Natural killer cell (primary cell): ENCODE measurements at regions not wholly inside any gene's neighbourhood (a gene's known extent, or its start where the extent isn't known, plus 50 kb on each side); places are given as distances from the start of the nearest gene placed in this dataset.

Experiments
- ATAC-seq, 3 donors: fragments of 150-1000 bp in 2 of 3; fragments of 200-7000 bp in 1 of 3; cut with Tn5 transposase; 1 replicate in 1 of 3; 2 replicates in 2 of 3; pipeline ENCODE4 v1.10.0; 2021; ENCODE audit warnings: mild to moderate bottlenecking in 2 of 3, moderate library complexity in 2 of 3
- DNase-seq, 2 donors: peaks; one replicate each; pipeline versions ENCODE4 v3.0.0 to v3.0.0-alpha.2; 2013 to 2021; ENCODE audit warnings: mixed read lengths in 1 of 2
- H3K27ac ChIP-seq: one replicate; pipeline ENCODE4 v1.5.1; 2013; ENCODE audit warnings: mild to moderate bottlenecking, low read length
- H3K27me3 ChIP-seq: one replicate; pipeline ENCODE4 v1.6.1; 2013; ENCODE audit warnings: low read length; ENCODE audit not compliant: control insufficient read depth, insufficient read depth
- H3K36me3 ChIP-seq: one replicate; pipeline ENCODE4 v1.6.1; 2013; ENCODE audit warnings: low read length; ENCODE audit not compliant: control insufficient read depth, insufficient read depth
- H3K4me1 ChIP-seq: one replicate; pipeline ENCODE4 v1.6.1; 2013; ENCODE audit warnings: low read length; ENCODE audit not compliant: control insufficient read depth, insufficient read depth
- H3K4me3 ChIP-seq: one replicate; pipeline ENCODE4 v1.5.1; 2013; ENCODE audit warnings: low read length
- H3K9me3 ChIP-seq: one replicate; pipeline ENCODE4 v1.6.1; 2013; ENCODE audit warnings: low read length; ENCODE audit not compliant: control insufficient read depth, insufficient read depth
- H3K27ac Mint-ChIP-seq, 2 donors: one replicate each; pipeline ENCODE4 v1.8.0; 2022; ENCODE audit warnings: mild to moderate bottlenecking in 2 of 2, mixed read lengths in 2 of 2, moderate library complexity in 1 of 2
- H3K27me3 Mint-ChIP-seq, 2 donors: one replicate each; pipeline ENCODE4 v1.8.0; 2022; ENCODE audit warnings: low read depth in 2 of 2, mixed read lengths in 2 of 2
- H3K36me3 Mint-ChIP-seq: one replicate; pipeline ENCODE4 v1.8.0; 2022; ENCODE audit warnings: mixed read lengths
- H3K4me1 Mint-ChIP-seq, 2 donors: one replicate each; pipeline ENCODE4 v1.8.0; 2022; ENCODE audit warnings: mixed read lengths in 2 of 2
- H3K4me3 Mint-ChIP-seq: one replicate; pipeline ENCODE4 v1.8.0; 2022; ENCODE audit warnings: mild to moderate bottlenecking, moderate library complexity, mixed read lengths
- H3K9me3 Mint-ChIP-seq, 2 donors: one replicate each; pipeline ENCODE4 v1.8.0; 2022; ENCODE audit warnings: mixed read lengths in 2 of 2
- CTCF ChIP-seq: fragments of 200-600 bp; IDR thresholded peaks from one replicate; pipeline ENCODE4 v1.8.0; 2022; ENCODE audit warnings: antibody characterized with exemption
- WGBS: methylation state at CpG from one replicate; pipeline ENCODE4 v1.1.7; 2013; ENCODE audit warnings: missing lambda C conversion rate; ENCODE audit not compliant: insufficient coverage; 5-methylcytosine and 5-hydroxymethylcytosine counted together
- intact Hi-C: fragments of 100-400 bp; cut with micrococcal nuclease; formaldehyde crosslinking; loops from one replicate; pipeline ENCODE4 v1.14.2; 2022

- no peaks in the 10 kb centered on the region for H3K27me3 ChIP-seq
- peaks cover 2 to 5% of the 10 kb centered on the region in 2 donors for H3K9me3 Mint-ChIP-seq
- no peaks in the 10 kb centered on the region for H3K27me3 Mint-ChIP-seq
- no peaks in the 10 kb centered on the region for H3K4me1 Mint-ChIP-seq
- H3K4me3 Mint-ChIP-seq = no peak overlapping the region
- no peaks in the 10 kb centered on the region for H3K36me3 ChIP-seq
- intact Hi-C loops = no loop called here
- no CpG with 5 or more reads among the region's 1 CpG for WGBS
- no peak overlapping the region for H3K27ac Mint-ChIP-seq
- no peak overlapping the region for H3K4me3 ChIP-seq
- H3K36me3 Mint-ChIP-seq = no peaks in the 10 kb centered on the region
- TF ChIP-seq CTCF = no peak
- ATAC-seq (no peak), DNase-seq (no peak)
- H3K4me1 ChIP-seq = no peaks in the 10 kb centered on the region
- peaks cover 4% of the 10 kb centered on the region for H3K9me3 ChIP-seq
- H3K27ac ChIP-seq = no peak overlapping the region
These were observed 291.3 kb downstream of the OGFRL1 start for GRCh38 chr6:71579902-71580301.

GRCh38 chr6:71582820-71583219, 294.2 kb downstream of the OGFRL1 start:
- no peaks in the 10 kb centered on the region for H3K4me1 Mint-ChIP-seq
- no peak overlapping the region for H3K27ac Mint-ChIP-seq
- H3K4me3 Mint-ChIP-seq = no peak overlapping the region
- Histone ChIP-seq H3K9me3 (peaks cover 12% of the 10 kb centered on the region), H3K4me1 (no peaks in the 10 kb centered on the region), H3K27me3 (no peaks in the 10 kb centered on the region), H3K4me3 (no peak overlapping the region), H3K27ac (no peak overlapping the region), H3K36me3 (no peaks in the 10 kb centered on the region)
- intact Hi-C loops = no loop called here
- TF ChIP-seq CTCF = no peak
- peaks cover 2 to 5% of the 10 kb centered on the region in 2 donors for H3K9me3 Mint-ChIP-seq
- WGBS = 100% methylated on average over 1 of the region's 1 CpG
- DNase-seq (no peak), ATAC-seq (no peak)
- no peaks in the 10 kb centered on the region for H3K27me3 Mint-ChIP-seq
- H3K36me3 Mint-ChIP-seq = no peaks in the 10 kb centered on the region

GRCh38 chr6:71584712-71585436, 296.3 kb downstream of the OGFRL1 start:
- peaks cover 12% of the 10 kb centered on the region for H3K9me3 ChIP-seq
- Mint-ChIP-seq H3K9me3 (peaks cover 4 to 5% of the 10 kb centered on the region in 2 donors), H3K27ac (no peak overlapping the region), H3K27me3 (no peaks in the 10 kb centered on the region), H3K36me3 (no peaks in the 10 kb centered on the region), H3K4me3 (no peak overlapping the region), H3K4me1 (no peaks in the 10 kb centered on the region)
- WGBS = 96% methylated on average over 44 of the region's 44 CpGs
- H3K4me1 ChIP-seq = no peaks in the 10 kb centered on the region
- no peaks in the 10 kb centered on the region for H3K36me3 ChIP-seq
- ATAC-seq (no peak), DNase-seq (no peak)
- no peak overlapping the region for H3K4me3 ChIP-seq
- H3K27ac ChIP-seq = no peak overlapping the region
- no peaks in the 10 kb centered on the region for H3K27me3 ChIP-seq
- no peak for TF ChIP-seq CTCF
- intact Hi-C loops = no loop called here

- no peaks in the 10 kb centered on the region for H3K27me3 ChIP-seq
- H3K9me3 ChIP-seq = peaks cover 12% of the 10 kb centered on the region
- peaks cover 4 to 5% of the 10 kb centered on the region in 2 donors for H3K9me3 Mint-ChIP-seq
- no peaks in the 10 kb centered on the region for H3K36me3 ChIP-seq
- ATAC-seq (no peak), DNase-seq (no peak)
- H3K4me3 ChIP-seq = no peak overlapping the region
- intact Hi-C loops = no loop called here
- TF ChIP-seq CTCF = no peak
- no peaks in the 10 kb centered on the region for H3K27me3 Mint-ChIP-seq
- no peaks in the 10 kb centered on the region for H3K36me3 Mint-ChIP-seq
- H3K4me1 ChIP-seq = no peaks in the 10 kb centered on the region
- no peaks in the 10 kb centered on the region for H3K4me1 Mint-ChIP-seq
- H3K27ac Mint-ChIP-seq = no peak overlapping the region
- no peak overlapping the region for H3K27ac ChIP-seq
- WGBS = 96% methylated on average over 23 of the region's 23 CpGs
- no peak overlapping the region for H3K4me3 Mint-ChIP-seq
These were observed 296.9 kb downstream of the OGFRL1 start for GRCh38 chr6:71585472-71585871.
